ENCODE measurements at regions not wholly inside any gene's neighbourhood (a gene's known extent, or its start where the extent isn't known, plus 50 kb on each side); places are given as distances from the start of the nearest gene placed in this dataset.

- H3K36me3 ChIP-seq (ENCODE audit: control insufficient read depth in 2 of 2, insufficient read depth in 2 of 2, low read length in 1 of 2) = no peaks in the 10 kb centered on the region
- no peak overlapping the region for H3K27ac ChIP-seq (ENCODE audit: low read depth in 2 of 2, low read length in 1 of 2)
- WGBS, 2 donors = 47 to 54% methylated on average over 1 of the region's 1 CpG
- no peaks in the 10 kb centered on the region for H3K27me3 ChIP-seq (ENCODE audit: control insufficient read depth in 1 of 2, insufficient read depth in 2 of 2, low read length in 2 of 2)
- H3K4me1 ChIP-seq (ENCODE audit: control insufficient read depth in 2 of 2, insufficient read depth in 2 of 2, low read length in 1 of 2) = no peaks in the 10 kb centered on the region
- no peaks in the 10 kb centered on the region for H3K9me3 ChIP-seq (ENCODE audit: control insufficient read depth in 2 of 2, insufficient read depth in 1 of 2, low read depth in 1 of 2, low read length in 1 of 2)
- H3K4me3 ChIP-seq (ENCODE audit: low read depth in 1 of 2, low read length in 2 of 2) = no peak overlapping the region
These were observed 452.4 kb downstream of the KCNH5 start for GRCh38 chr14:62592877-62593276.

GRCh38 chr14:62597143-62597542 lies 448.1 kb downstream of the KCNH5 start:
- H3K9me3 ChIP-seq (ENCODE audit: control insufficient read depth in 2 of 2, insufficient read depth in 1 of 2, low read depth in 1 of 2, low read length in 1 of 2) = no peaks in the 10 kb centered on the region
- H3K4me1 ChIP-seq (ENCODE audit: control insufficient read depth in 2 of 2, insufficient read depth in 2 of 2, low read length in 1 of 2) = no peaks in the 10 kb centered on the region
- WGBS, 2 donors = 89 to 96% methylated on average over 1 of the region's 1 CpG
- H3K27me3 ChIP-seq (ENCODE audit: control insufficient read depth in 1 of 2, insufficient read depth in 2 of 2, low read length in 2 of 2) = no peaks in the 10 kb centered on the region
- H3K36me3 ChIP-seq (ENCODE audit: control insufficient read depth in 2 of 2, insufficient read depth in 2 of 2, low read length in 1 of 2) = no peaks in the 10 kb centered on the region
- no peak overlapping the region for H3K27ac ChIP-seq (ENCODE audit: low read depth in 2 of 2, low read length in 1 of 2)
- H3K4me3 ChIP-seq (ENCODE audit: low read depth in 1 of 2, low read length in 2 of 2) = no peak overlapping the region

- Histone ChIP-seq H3K27me3 (ENCODE audit: control insufficient read depth in 1 of 2, insufficient read depth in 2 of 2, low read length in 2 of 2) (no peaks in the 10 kb centered on the region), H3K36me3 (ENCODE audit: control insufficient read depth in 2 of 2, insufficient read depth in 2 of 2, low read length in 1 of 2) (no peaks in the 10 kb centered on the region), H3K4me1 (ENCODE audit: control insufficient read depth in 2 of 2, insufficient read depth in 2 of 2, low read length in 1 of 2) (no peaks in the 10 kb centered on the region), H3K27ac (ENCODE audit: low read depth in 2 of 2, low read length in 1 of 2) (no peak overlapping the region), H3K9me3 (ENCODE audit: control insufficient read depth in 2 of 2, insufficient read depth in 1 of 2, low read depth in 1 of 2, low read length in 1 of 2) (no peaks in the 10 kb centered on the region), H3K4me3 (ENCODE audit: low read depth in 1 of 2, low read length in 2 of 2) (no peak overlapping the region)
- 88 to 89% methylated on average over 2 of the region's 2 CpGs for WGBS, 2 donors
These were observed 445.5 kb downstream of the KCNH5 start for GRCh38 chr14:62599616-62600385.

- H3K36me3 ChIP-seq (ENCODE audit: control insufficient read depth in 2 of 2, insufficient read depth in 2 of 2, low read length in 1 of 2) = no peaks in the 10 kb centered on the region
- no peaks in the 10 kb centered on the region for H3K4me1 ChIP-seq (ENCODE audit: control insufficient read depth in 2 of 2, insufficient read depth in 2 of 2, low read length in 1 of 2)
- no peaks in the 10 kb centered on the region for H3K27me3 ChIP-seq (ENCODE audit: control insufficient read depth in 1 of 2, insufficient read depth in 2 of 2, low read length in 2 of 2)
- H3K27ac ChIP-seq (ENCODE audit: low read depth in 2 of 2, low read length in 1 of 2) = no peak overlapping the region
- H3K9me3 ChIP-seq (ENCODE audit: control insufficient read depth in 2 of 2, insufficient read depth in 1 of 2, low read depth in 1 of 2, low read length in 1 of 2) = no peaks in the 10 kb centered on the region
- H3K4me3 ChIP-seq (ENCODE audit: low read depth in 1 of 2, low read length in 2 of 2) = no peak overlapping the region
- 84 to 89% methylated on average over 2 of the region's 2 CpGs for WGBS, 2 donors
These were observed 442.5 kb downstream of the KCNH5 start for GRCh38 chr14:62602712-62603111.

- no peaks in the 10 kb centered on the region for H3K9me3 ChIP-seq (ENCODE audit: control insufficient read depth in 2 of 2, insufficient read depth in 1 of 2, low read depth in 1 of 2, low read length in 1 of 2)
- 39 to 60% methylated on average over 2 of the region's 2 CpGs for WGBS, 2 donors
- H3K27me3 ChIP-seq (ENCODE audit: control insufficient read depth in 1 of 2, insufficient read depth in 2 of 2, low read length in 2 of 2) = no peaks in the 10 kb centered on the region
- H3K4me1 ChIP-seq (ENCODE audit: control insufficient read depth in 2 of 2, insufficient read depth in 2 of 2, low read length in 1 of 2) = no peaks in the 10 kb centered on the region
- H3K27ac ChIP-seq (ENCODE audit: low read depth in 2 of 2, low read length in 1 of 2) = no peak overlapping the region
- no peaks in the 10 kb centered on the region for H3K36me3 ChIP-seq (ENCODE audit: control insufficient read depth in 2 of 2, insufficient read depth in 2 of 2, low read length in 1 of 2)
- H3K4me3 ChIP-seq (ENCODE audit: low read depth in 1 of 2, low read length in 2 of 2) = no peak overlapping the region
These were observed 440.7 kb downstream of the KCNH5 start for GRCh38 chr14:62604524-62604923.

GRCh38 chr14:62614122-62614521 lies 431.1 kb downstream of the KCNH5 start:
- H3K4me1 ChIP-seq (ENCODE audit: control insufficient read depth in 2 of 2, insufficient read depth in 2 of 2, low read length in 1 of 2) = no peaks in the 10 kb centered on the region
- no peaks in the 10 kb centered on the region for H3K9me3 ChIP-seq (ENCODE audit: control insufficient read depth in 2 of 2, insufficient read depth in 1 of 2, low read depth in 1 of 2, low read length in 1 of 2)
- 9 to 15% methylated on average over 3 of the region's 3 CpGs for WGBS, 2 donors
- no peaks in the 10 kb centered on the region for H3K36me3 ChIP-seq (ENCODE audit: control insufficient read depth in 2 of 2, insufficient read depth in 2 of 2, low read length in 1 of 2)
- H3K27ac ChIP-seq (ENCODE audit: low read depth in 2 of 2, low read length in 1 of 2) = no peak overlapping the region
- H3K4me3 ChIP-seq (ENCODE audit: low read depth in 1 of 2, low read length in 2 of 2) = no peak overlapping the region
- H3K27me3 ChIP-seq (ENCODE audit: control insufficient read depth in 1 of 2, insufficient read depth in 2 of 2, low read length in 2 of 2) = no peaks in the 10 kb centered on the region

- Histone ChIP-seq H3K36me3 (ENCODE audit: control insufficient read depth in 2 of 2, insufficient read depth in 2 of 2, low read length in 1 of 2) (no peaks in the 10 kb centered on the region), H3K27me3 (ENCODE audit: control insufficient read depth in 1 of 2, insufficient read depth in 2 of 2, low read length in 2 of 2) (no peaks in the 10 kb centered on the region), H3K4me1 (ENCODE audit: control insufficient read depth in 2 of 2, insufficient read depth in 2 of 2, low read length in 1 of 2) (no peaks in the 10 kb centered on the region), H3K4me3 (ENCODE audit: low read depth in 1 of 2, low read length in 2 of 2) (no peak overlapping the region), H3K27ac (ENCODE audit: low read depth in 2 of 2, low read length in 1 of 2) (no peak overlapping the region), H3K9me3 (ENCODE audit: control insufficient read depth in 2 of 2, insufficient read depth in 1 of 2, low read depth in 1 of 2, low read length in 1 of 2) (no peaks in the 10 kb centered on the region)
- WGBS, 2 donors = 77 to 81% methylated on average over 4 of the region's 4 CpGs
These were observed 428.6 kb downstream of the KCNH5 start for GRCh38 chr14:62616668-62617067.

GRCh38 chr14:62626416-62626815 lies 418.8 kb downstream of the KCNH5 start:
- 67 to 79% methylated on average over 5 of the region's 5 CpGs for WGBS, 2 donors
- no peaks in the 10 kb centered on the region for H3K4me1 ChIP-seq (ENCODE audit: control insufficient read depth in 2 of 2, insufficient read depth in 2 of 2, low read length in 1 of 2)
- H3K4me3 ChIP-seq (ENCODE audit: low read depth in 1 of 2, low read length in 2 of 2) = no peak overlapping the region
- H3K27ac ChIP-seq (ENCODE audit: low read depth in 2 of 2, low read length in 1 of 2) = no peak overlapping the region
- H3K27me3 ChIP-seq (ENCODE audit: control insufficient read depth in 1 of 2, insufficient read depth in 2 of 2, low read length in 2 of 2) = no peaks in the 10 kb centered on the region
- H3K36me3 ChIP-seq (ENCODE audit: control insufficient read depth in 2 of 2, insufficient read depth in 2 of 2, low read length in 1 of 2) = no peaks in the 10 kb centered on the region
- H3K9me3 ChIP-seq (ENCODE audit: control insufficient read depth in 2 of 2, insufficient read depth in 1 of 2, low read depth in 1 of 2, low read length in 1 of 2) = no peaks in the 10 kb centered on the region

- H3K27me3 ChIP-seq (ENCODE audit: control insufficient read depth in 1 of 2, insufficient read depth in 2 of 2, low read length in 2 of 2) = no peaks in the 10 kb centered on the region
- H3K4me3 ChIP-seq (ENCODE audit: low read depth in 1 of 2, low read length in 2 of 2) = no peak overlapping the region
- H3K27ac ChIP-seq (ENCODE audit: low read depth in 2 of 2, low read length in 1 of 2) = no peak overlapping the region
- no peaks in the 10 kb centered on the region for H3K36me3 ChIP-seq (ENCODE audit: control insufficient read depth in 2 of 2, insufficient read depth in 2 of 2, low read length in 1 of 2)
- H3K4me1 ChIP-seq (ENCODE audit: control insufficient read depth in 2 of 2, insufficient read depth in 2 of 2, low read length in 1 of 2) = no peaks in the 10 kb centered on the region
- WGBS, 2 donors = 70 to 81% methylated on average over 9 of the region's 9 CpGs
- H3K9me3 ChIP-seq (ENCODE audit: control insufficient read depth in 2 of 2, insufficient read depth in 1 of 2, low read depth in 1 of 2, low read length in 1 of 2) = no peaks in the 10 kb centered on the region
These were observed 416.0 kb downstream of the KCNH5 start for GRCh38 chr14:62629176-62629725.

GRCh38 chr14:62631176-62631575 lies 414.1 kb downstream of the KCNH5 start:
- H3K4me3 ChIP-seq (ENCODE audit: low read depth in 1 of 2, low read length in 2 of 2) = no peak overlapping the region
- H3K27me3 ChIP-seq (ENCODE audit: control insufficient read depth in 1 of 2, insufficient read depth in 2 of 2, low read length in 2 of 2) = no peaks in the 10 kb centered on the region
- no peaks in the 10 kb centered on the region for H3K36me3 ChIP-seq (ENCODE audit: control insufficient read depth in 2 of 2, insufficient read depth in 2 of 2, low read length in 1 of 2)
- H3K27ac ChIP-seq (ENCODE audit: low read depth in 2 of 2, low read length in 1 of 2) = no peak overlapping the region
- H3K4me1 ChIP-seq (ENCODE audit: control insufficient read depth in 2 of 2, insufficient read depth in 2 of 2, low read length in 1 of 2) = no peaks in the 10 kb centered on the region
- WGBS, 2 donors = 86% methylated on average over 3 of the region's 3 CpGs
- peaks cover 0 to 2% of the 10 kb centered on the region in 2 donors for H3K9me3 ChIP-seq (ENCODE audit: control insufficient read depth in 2 of 2, insufficient read depth in 1 of 2, low read depth in 1 of 2, low read length in 1 of 2)
